Transverse colon (tissue), 4 donors: ENCODE measurements at regions not wholly inside any gene's neighbourhood (a gene's known extent, or its start where the extent isn't known, plus 50 kb on each side); places are given as distances from the start of the nearest gene placed in this dataset.

Experiments
- DNase-seq: peaks from one replicate; pipeline ENCODE4 v3.0.0-alpha.2; 2019
- H3K27ac ChIP-seq, 4 donors: fragments of 200-600 bp; sonication (generic); 2 replicates each; pipeline ENCODE4 v1.5.1; 2016 to 2018; ENCODE audit warnings: inconsistent platforms in 4 of 4
- H3K27me3 ChIP-seq: fragments of 200-600 bp; sonication (generic); 2 replicates; pipeline ENCODE4 v1.5.1; 2017; ENCODE audit warnings: inconsistent platforms
- H3K36me3 ChIP-seq, 4 donors: fragments of 200-600 bp; sonication (generic); 2 replicates each; pipeline ENCODE4 v1.5.1; 2017 to 2019; ENCODE audit warnings: inconsistent platforms in 4 of 4
- H3K4me1 ChIP-seq, 4 donors: fragments of 200-600 bp; sonication (generic); 2 replicates each; pipeline ENCODE4 v1.5.1; 2017 to 2020; ENCODE audit warnings: inconsistent platforms in 4 of 4
- H3K4me3 ChIP-seq, 4 donors: fragments of 200-600 bp; sonication (generic); 1 replicate in 1 of 4; 2 replicates in 3 of 4; pipeline versions ENCODE4 v1.5.1 to v1.6.1; 2017 to 2019; ENCODE audit warnings: inconsistent platforms in 4 of 4
- H3K9me3 ChIP-seq, 2 donors: fragments of 200-600 bp; sonication (generic); 2 replicates each; pipeline ENCODE4 v1.5.1; 2017 to 2019; ENCODE audit warnings: inconsistent platforms in 2 of 2
- EP300 ChIP-seq: sonication (generic); formaldehyde crosslinking; IDR thresholded peaks from one replicate; pipeline ENCODE4 v1.6.1; 2017; ENCODE audit warnings: antibody characterized with exemption, low read depth
- POLR2A ChIP-seq: fragments of 450-650 bp; IDR thresholded peaks from one replicate; pipeline ENCODE4 v1.6.1; 2016; ENCODE audit warnings: antibody characterized with exemption, mild to moderate bottlenecking, moderate library complexity
- POLR2AphosphoS5 ChIP-seq, 3 donors: sonication (generic); formaldehyde crosslinking; IDR thresholded peaks; one replicate each; pipeline ENCODE4 v1.6.1; 2016; ENCODE audit warnings: antibody characterized with exemption in 3 of 3
- WGBS, 2 donors: methylation state at CpG; one replicate each; pipeline ENCODE4 v1.1.5; 2018; ENCODE audit warnings: low coverage in 1 of 2; 5-methylcytosine and 5-hydroxymethylcytosine counted together
- in situ Hi-C, 4 donors: fragments of 200-750 bp; cut with MboI; loops; one replicate each; pipeline versions ENCODE4 v1.15.0 to v1.15.1; 2017; ENCODE audit warnings: low sequenced_read_pairs in 3 of 4, low pct_ligation_motif_present in 1 of 4, low pct_unique_long_range_greater_than_20kb in 1 of 4
- intact Hi-C: fragments of 100-400 bp; cut with DNase I; formaldehyde crosslinking; loops from one replicate; pipeline ENCODE4 v1.15.1; 2023; ENCODE audit warnings: low total_unique reads
- TF ChIP-seq, protein P1 (sequence below), 5 experiments: fragments of 200-600 bp in 3 of 5; fragments of 450-650 bp in 2 of 5; sonication (generic) in 3 of 5; IDR thresholded peaks; 1 replicate in 2 of 5; 2 replicates in 3 of 5; pipeline ENCODE4 v1.5.1; 2016 to 2017; ENCODE audit warnings: antibody characterized with exemption in 5 of 5, inconsistent platforms in 3 of 5, mild to moderate bottlenecking in 2 of 5, moderate library complexity in 1 of 5

DNA sequence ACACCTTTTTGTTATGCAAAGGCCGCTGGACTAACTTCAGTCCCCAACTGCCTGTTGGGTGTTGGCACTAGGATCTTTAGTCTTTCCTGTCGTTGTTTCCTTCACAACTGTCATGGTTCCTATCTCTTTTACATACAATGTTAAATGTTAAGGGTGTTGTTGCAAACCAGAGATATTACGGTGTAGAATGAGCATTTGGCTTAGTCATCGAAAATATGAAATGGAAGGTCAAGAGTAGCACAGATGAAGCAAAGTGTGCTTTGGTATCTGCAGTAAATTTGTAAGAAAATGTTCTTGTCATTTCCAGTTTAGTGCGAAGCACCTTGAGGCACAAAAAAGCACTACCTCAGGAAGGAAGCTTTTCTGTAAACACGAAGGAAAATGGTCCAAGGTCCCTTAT is 751.3 kb upstream of the LRFN5 start:
- Histone ChIP-seq H3K27ac (no peak overlapping the region), H3K4me1 (no peaks in the 10 kb centered on the region), H3K4me3 (no peak overlapping the region), H3K9me3 (no peaks in the 10 kb centered on the region), H3K36me3 (no peaks in the 10 kb centered on the region), H3K27me3 (no peaks in the 10 kb centered on the region)
- no peak for TF ChIP-seq POLR2A
- no peak for TF ChIP-seq POLR2AphosphoS5 (IDR thresholded peaks at IDR 0.05)
- TF ChIP-seq, protein P1, sequence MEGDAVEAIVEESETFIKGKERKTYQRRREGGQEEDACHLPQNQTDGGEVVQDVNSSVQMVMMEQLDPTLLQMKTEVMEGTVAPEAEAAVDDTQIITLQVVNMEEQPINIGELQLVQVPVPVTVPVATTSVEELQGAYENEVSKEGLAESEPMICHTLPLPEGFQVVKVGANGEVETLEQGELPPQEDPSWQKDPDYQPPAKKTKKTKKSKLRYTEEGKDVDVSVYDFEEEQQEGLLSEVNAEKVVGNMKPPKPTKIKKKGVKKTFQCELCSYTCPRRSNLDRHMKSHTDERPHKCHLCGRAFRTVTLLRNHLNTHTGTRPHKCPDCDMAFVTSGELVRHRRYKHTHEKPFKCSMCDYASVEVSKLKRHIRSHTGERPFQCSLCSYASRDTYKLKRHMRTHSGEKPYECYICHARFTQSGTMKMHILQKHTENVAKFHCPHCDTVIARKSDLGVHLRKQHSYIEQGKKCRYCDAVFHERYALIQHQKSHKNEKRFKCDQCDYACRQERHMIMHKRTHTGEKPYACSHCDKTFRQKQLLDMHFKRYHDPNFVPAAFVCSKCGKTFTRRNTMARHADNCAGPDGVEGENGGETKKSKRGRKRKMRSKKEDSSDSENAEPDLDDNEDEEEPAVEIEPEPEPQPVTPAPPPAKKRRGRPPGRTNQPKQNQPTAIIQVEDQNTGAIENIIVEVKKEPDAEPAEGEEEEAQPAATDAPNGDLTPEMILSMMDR (IDR thresholded peaks at IDR 0.05), result no peak
- TF ChIP-seq EP300, result no peak
- WGBS, 2 donors, result 61 to 83% methylated on average over 6 of the region's 6 CpGs
- intact Hi-C loops, result no loop called here
- DNase-seq, result no peak
- in situ Hi-C loops, result no loop called here

DNA sequence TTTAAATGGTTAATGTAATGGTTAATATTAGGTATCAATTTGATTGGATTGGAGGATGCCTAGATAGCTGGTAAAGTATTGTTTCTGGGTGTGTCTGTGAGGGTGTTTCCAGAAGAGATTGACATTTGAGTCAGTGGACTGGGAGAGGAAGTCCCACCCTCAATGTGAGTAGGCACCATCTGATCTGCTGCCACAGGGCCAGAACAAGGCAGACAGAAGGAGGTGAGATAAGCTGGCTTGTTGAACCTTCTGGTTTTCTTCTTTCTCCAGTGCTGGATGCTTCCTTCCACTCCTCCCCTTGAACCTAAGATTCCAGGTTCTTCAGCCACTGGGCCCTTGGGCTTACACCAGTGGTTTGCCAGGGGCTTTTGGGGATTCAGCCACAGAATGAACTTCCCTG is 756.5 kb upstream of the LRFN5 start:
- no peak for DNase-seq
- Histone ChIP-seq H3K36me3 (no peaks in the 10 kb centered on the region), H3K4me1 (no peaks in the 10 kb centered on the region), H3K27me3 (no peaks in the 10 kb centered on the region), H3K27ac (no peak overlapping the region), H3K4me3 (no peak overlapping the region), H3K9me3 (no peaks in the 10 kb centered on the region)
- intact Hi-C loops (no loop called here), in situ Hi-C loops (no loop called here)
- TF ChIP-seq, protein P1 (IDR thresholded peaks at IDR 0.05), result no peak
- TF ChIP-seq EP300 (no peak), POLR2AphosphoS5 (IDR thresholded peaks at IDR 0.05) (no peak), POLR2A (no peak)

DNA sequence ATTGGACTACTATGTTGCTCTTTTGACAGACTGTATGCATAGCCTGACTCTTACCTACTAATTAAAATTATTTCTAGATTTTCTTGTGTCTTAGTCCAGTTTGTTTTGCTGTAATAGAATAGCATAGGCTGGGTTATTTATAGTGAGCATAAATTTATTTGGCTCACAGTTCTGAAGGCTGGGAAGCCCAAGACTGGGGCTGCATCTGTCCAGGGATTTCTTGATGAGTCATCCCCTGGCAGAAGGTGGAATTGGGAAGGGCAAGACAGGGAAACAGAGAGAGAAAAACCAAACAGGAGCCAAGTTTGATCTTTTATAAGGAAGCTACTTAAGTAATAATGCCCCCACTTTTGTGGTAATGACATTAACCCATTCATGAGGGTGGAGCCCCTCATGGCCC is 759.2 kb upstream of the LRFN5 start:
- H3K4me3 ChIP-seq, result no peak overlapping the region
- intact Hi-C loops, result no loop called here
- TF ChIP-seq EP300 (no peak), POLR2AphosphoS5 (IDR thresholded peaks at IDR 0.05) (no peak), POLR2A (no peak)
- TF ChIP-seq, protein P1 (IDR thresholded peaks at IDR 0.05), result no peak
- no peaks in the 10 kb centered on the region for H3K27me3 ChIP-seq
- in situ Hi-C loops, result no loop called here
- no peaks in the 10 kb centered on the region for H3K36me3 ChIP-seq
- no peaks in the 10 kb centered on the region for H3K4me1 ChIP-seq
- no peak for DNase-seq
- no peak overlapping the region for H3K27ac ChIP-seq
- H3K9me3 ChIP-seq, result no peaks in the 10 kb centered on the region

DNA sequence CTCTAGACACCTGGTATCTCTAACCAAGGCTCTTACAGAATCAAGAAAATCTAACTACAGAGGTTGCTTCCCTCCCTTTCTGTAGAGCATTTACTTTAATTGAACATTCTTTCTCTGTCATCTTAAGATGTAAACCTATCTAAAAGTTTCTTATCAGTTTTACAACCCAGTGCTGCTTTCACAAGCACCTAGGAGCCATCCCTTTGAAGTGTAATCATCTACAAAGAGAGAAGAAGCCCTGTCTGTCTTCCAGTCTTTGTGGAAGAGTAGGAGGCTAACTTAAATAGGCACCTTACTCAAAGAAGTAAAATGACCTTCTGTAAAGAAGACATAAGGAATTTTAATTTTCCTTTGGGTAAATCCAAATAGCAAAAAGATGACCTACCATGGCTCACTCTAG is 763.9 kb upstream of the LRFN5 start:
- intact Hi-C loops, result no loop called here
- no peak for TF ChIP-seq POLR2A
- no peak for TF ChIP-seq POLR2AphosphoS5 (IDR thresholded peaks at IDR 0.05)
- TF ChIP-seq EP300, result no peak
- TF ChIP-seq, protein P1 (IDR thresholded peaks at IDR 0.05), result no peak
- no peaks in the 10 kb centered on the region for H3K27me3 ChIP-seq
- DNase-seq, result no peak
- H3K9me3 ChIP-seq, result no peaks in the 10 kb centered on the region
- H3K4me1 ChIP-seq, result no peaks in the 10 kb centered on the region
- H3K4me3 ChIP-seq, result no peak overlapping the region
- no peak overlapping the region for H3K27ac ChIP-seq
- no peaks in the 10 kb centered on the region for H3K36me3 ChIP-seq
- in situ Hi-C loops, result no loop called here
